ENCODE measurements at regions not wholly inside any gene's neighbourhood (a gene's known extent, or its start where the extent isn't known, plus 50 kb on each side); places are given as distances from the start of the nearest gene placed in this dataset.

GRCh38 chr4:125444166-125444565, 129.4 kb downstream of the FAT4 start:
- Histone ChIP-seq H3K4me3 (replicated peaks in 1 of 3; ENCODE audit: insufficient read depth in 1 of 3, low read depth in 1 of 3, low read length in 3 of 3) (no peak overlapping the region), H3K79me2 (ENCODE audit: control insufficient read depth, insufficient read depth, low read length) (no peaks in the 10 kb centered on the region), H3K9me3 (replicated peaks; ENCODE audit: control insufficient read depth, insufficient read depth, low read length) (no peaks in the 10 kb centered on the region), H3K4me2 (ENCODE audit: insufficient read depth, low read length) (no peak overlapping the region), H3K9me1 (replicated peaks; ENCODE audit: control insufficient read depth, extremely low read depth, insufficient read depth, low read length) (no peaks in the 10 kb centered on the region), H3K27me3 (ENCODE audit: control insufficient read depth in 2 of 2, insufficient read depth in 2 of 2, low read length in 2 of 2) (no peaks in the 10 kb centered on the region), H3K4me1 (ENCODE audit: control insufficient read depth, extremely low read depth, insufficient read depth, low read length) (no peaks in the 10 kb centered on the region), H3K27ac (ENCODE audit: insufficient read depth, low read depth, low read length) (no peak overlapping the region), H3K9ac (replicated peaks; ENCODE audit: extremely low read depth, insufficient read depth, low read length) (no peak overlapping the region), H2AFZ (ENCODE audit: low read depth, low read length) (no peak overlapping the region), H4K20me1 (replicated peaks; ENCODE audit: control insufficient read depth, extremely low read depth, insufficient read depth, low read length) (no peaks in the 10 kb centered on the region), H3K36me3 (ENCODE audit: control insufficient read depth in 2 of 2, extremely low read depth in 1 of 2, insufficient read depth in 2 of 2, low read length in 2 of 2) (no peaks in the 10 kb centered on the region)
- TF ChIP-seq GATA2 (IDR thresholded peaks at IDR 0.05; ENCODE audit: insufficient read depth, insufficient read length, low read depth, low read length): no peak
- TF ChIP-seq CTCF (IDR thresholded peaks at IDR 0.05; ENCODE audit: extremely low read depth in 1 of 2, insufficient read depth in 1 of 2, low read depth in 1 of 2, low read length in 2 of 2): no peak
- no TSS peak for BruUV-seq (replicated peaks)
- ChIA-PET CTCF (no interaction called here), POLR2A (no interaction called here)
- FAIRE-seq: no peak
- dilution Hi-C loops (cut with MboI; ENCODE audit: extremely low pct_ligation_motif_present, low sequenced_read_pairs): no loop called here
- no peak for DNase-seq (ENCODE audit: low read depth, low spot score)
- intact Hi-C loops (cut with micrococcal nuclease): no loop called here

- intact Hi-C loops (cut with micrococcal nuclease): no loop called here
Measured at GRCh38 chr4:125445525-125445924, 130.8 kb downstream of the FAT4 start.

More at GRCh38 chr4:125445525-125445924, 130.8 kb downstream of the FAT4 start:
- H3K4me2 ChIP-seq (ENCODE audit: insufficient read depth, low read length): no peak overlapping the region
- ChIA-PET POLR2A (no interaction called here), CTCF (no interaction called here)
- dilution Hi-C loops (cut with MboI; ENCODE audit: extremely low pct_ligation_motif_present, low sequenced_read_pairs): no loop called here
- H4K20me1 ChIP-seq (replicated peaks; ENCODE audit: control insufficient read depth, extremely low read depth, insufficient read depth, low read length): no peaks in the 10 kb centered on the region
- H3K4me3 ChIP-seq (replicated peaks in 1 of 3; ENCODE audit: insufficient read depth in 1 of 3, low read depth in 1 of 3, low read length in 3 of 3): no peak overlapping the region
- no peaks in the 10 kb centered on the region for H3K4me1 ChIP-seq (ENCODE audit: control insufficient read depth, extremely low read depth, insufficient read depth, low read length)
- no peak for FAIRE-seq
- H3K27me3 ChIP-seq (ENCODE audit: control insufficient read depth in 2 of 2, insufficient read depth in 2 of 2, low read length in 2 of 2): no peaks in the 10 kb centered on the region
- H2AFZ ChIP-seq (ENCODE audit: low read depth, low read length): no peak overlapping the region
- H3K27ac ChIP-seq (ENCODE audit: insufficient read depth, low read depth, low read length): no peak overlapping the region
- no peaks in the 10 kb centered on the region for H3K36me3 ChIP-seq (ENCODE audit: control insufficient read depth in 2 of 2, extremely low read depth in 1 of 2, insufficient read depth in 2 of 2, low read length in 2 of 2)
- H3K79me2 ChIP-seq (ENCODE audit: control insufficient read depth, insufficient read depth, low read length): no peaks in the 10 kb centered on the region
- no peak overlapping the region for H3K9ac ChIP-seq (replicated peaks; ENCODE audit: extremely low read depth, insufficient read depth, low read length)
- DNase-seq (ENCODE audit: low read depth, low spot score): no peak
- TF ChIP-seq MYC (IDR thresholded peaks at IDR 0.05; ENCODE audit: low read depth, low read length) (no peak), POLR2AphosphoS5 (IDR thresholded peaks at IDR 0.05; ENCODE audit: insufficient read depth, low read depth, low read length) (no peak)
- no TSS peak for BruUV-seq (replicated peaks)
- H3K9me3 ChIP-seq (replicated peaks; ENCODE audit: control insufficient read depth, insufficient read depth, low read length): no peaks in the 10 kb centered on the region
- H3K9me1 ChIP-seq (replicated peaks; ENCODE audit: control insufficient read depth, extremely low read depth, insufficient read depth, low read length): no peaks in the 10 kb centered on the region
